SK-N-MC (cell line): ENCODE measurements at regions not wholly inside any gene's neighbourhood (a gene's known extent, or its start where the extent isn't known, plus 50 kb on each side); places are given as distances from the start of the nearest gene placed in this dataset.

Experiments
- EZH2 ChIP-seq: fragments of 200-600 bp; sonication (generic); IDR thresholded peaks from one replicate; pipeline ENCODE4 v1.6.1; 2017; ENCODE audit warnings: antibody characterized with exemption
- FOXP2 ChIP-seq: optimal IDR thresholded peaks from 2 replicates; pipeline ENCODE3; 2011; ENCODE audit warnings: mild to moderate bottlenecking, moderate library complexity; ENCODE audit not compliant: insufficient read depth; ENCODE audit errors: extremely low read length, control extremely low read depth
- POLR2AphosphoS5 ChIP-seq: IDR thresholded peaks from 2 replicates; pipeline ENCODE4 v1.6.1; 2012; ENCODE audit warnings: mild to moderate bottlenecking, low read depth, low read length, borderline replicate concordance

DNA sequence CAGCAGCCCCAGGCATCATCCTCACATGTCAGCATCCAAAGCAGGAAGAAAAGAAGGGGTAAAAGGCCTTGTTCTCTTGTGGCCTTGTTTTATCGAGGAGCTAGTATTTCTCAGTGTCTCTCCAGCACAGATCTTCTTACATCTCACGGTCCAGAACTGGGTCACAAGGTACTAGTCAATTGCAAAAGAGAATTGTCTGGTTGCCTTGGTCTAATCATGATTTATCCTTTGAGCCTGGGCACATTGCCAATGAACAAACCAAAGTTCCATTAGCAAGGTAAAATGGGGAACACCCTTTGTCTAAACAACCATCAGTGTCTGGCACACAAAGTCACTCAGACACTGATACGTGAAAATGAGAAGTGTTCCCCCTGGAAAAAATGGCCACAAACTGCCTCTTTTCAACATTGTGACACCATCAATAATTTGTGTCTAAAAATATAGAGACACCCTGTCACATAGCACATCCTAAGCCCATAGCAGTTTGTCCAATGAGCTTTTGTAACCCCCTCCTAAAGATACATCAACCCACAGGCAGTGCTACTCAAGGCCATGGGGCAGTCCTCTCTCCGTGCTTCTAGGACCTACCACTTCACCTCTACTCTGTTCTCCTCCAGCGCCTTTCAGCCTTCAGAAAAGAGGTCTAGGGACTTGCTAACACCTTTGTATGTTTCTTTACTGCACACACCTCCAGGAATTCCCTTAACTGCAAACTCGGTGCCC is 534.4 kb downstream of the MID1IP1 start:
- TF ChIP-seq POLR2AphosphoS5 (no peak), EZH2 (no peak), FOXP2 (no peak)
